ENCODE measurements at regions not wholly inside any gene's neighbourhood (a gene's known extent, or its start where the extent isn't known, plus 50 kb on each side); places are given as distances from the start of the nearest gene placed in this dataset.

DNA sequence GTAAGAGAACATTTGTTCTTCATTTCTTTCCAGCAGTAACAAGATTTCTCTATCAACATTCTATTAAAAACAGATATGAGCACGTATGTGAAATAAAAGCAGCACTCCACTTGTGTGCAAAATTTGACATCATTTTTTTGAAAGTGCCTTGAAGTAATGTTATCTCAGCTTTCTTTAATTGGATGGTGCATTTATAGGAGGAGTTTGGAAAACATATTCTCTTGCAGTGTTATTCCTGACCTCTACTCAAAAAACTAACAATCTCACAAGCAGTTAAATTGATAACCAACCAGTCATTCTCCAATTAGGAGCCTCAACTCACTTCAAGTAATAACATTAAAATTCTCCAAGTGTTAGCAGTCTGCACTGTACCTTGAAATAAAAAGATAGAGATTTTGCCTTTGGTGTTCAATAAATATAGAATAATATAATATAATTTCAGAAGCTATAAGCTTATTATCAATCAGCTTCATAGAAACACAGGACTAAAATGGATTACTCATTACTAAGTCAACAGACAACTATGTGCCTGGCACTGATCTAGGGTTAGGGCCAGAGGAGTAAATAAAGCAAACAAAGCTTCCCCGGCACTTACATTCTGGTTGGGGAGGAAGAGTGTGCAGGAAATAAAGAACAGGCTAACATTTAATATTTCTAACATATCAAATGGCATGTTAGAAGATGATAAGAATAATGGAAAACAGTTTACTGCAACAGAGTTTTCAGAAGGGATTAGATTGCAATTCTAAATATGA lies 149.0 kb upstream of the SGK1 start:
- TF ChIP-seq, protein P1, sequence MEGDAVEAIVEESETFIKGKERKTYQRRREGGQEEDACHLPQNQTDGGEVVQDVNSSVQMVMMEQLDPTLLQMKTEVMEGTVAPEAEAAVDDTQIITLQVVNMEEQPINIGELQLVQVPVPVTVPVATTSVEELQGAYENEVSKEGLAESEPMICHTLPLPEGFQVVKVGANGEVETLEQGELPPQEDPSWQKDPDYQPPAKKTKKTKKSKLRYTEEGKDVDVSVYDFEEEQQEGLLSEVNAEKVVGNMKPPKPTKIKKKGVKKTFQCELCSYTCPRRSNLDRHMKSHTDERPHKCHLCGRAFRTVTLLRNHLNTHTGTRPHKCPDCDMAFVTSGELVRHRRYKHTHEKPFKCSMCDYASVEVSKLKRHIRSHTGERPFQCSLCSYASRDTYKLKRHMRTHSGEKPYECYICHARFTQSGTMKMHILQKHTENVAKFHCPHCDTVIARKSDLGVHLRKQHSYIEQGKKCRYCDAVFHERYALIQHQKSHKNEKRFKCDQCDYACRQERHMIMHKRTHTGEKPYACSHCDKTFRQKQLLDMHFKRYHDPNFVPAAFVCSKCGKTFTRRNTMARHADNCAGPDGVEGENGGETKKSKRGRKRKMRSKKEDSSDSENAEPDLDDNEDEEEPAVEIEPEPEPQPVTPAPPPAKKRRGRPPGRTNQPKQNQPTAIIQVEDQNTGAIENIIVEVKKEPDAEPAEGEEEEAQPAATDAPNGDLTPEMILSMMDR (IDR thresholded peaks at IDR 0.05; ENCODE audit: insufficient read depth, low read length), result no peak
- no peak for TF ChIP-seq POLR2AphosphoS5 (IDR thresholded peaks at IDR 0.05; ENCODE audit: low read depth)
- TF ChIP-seq, protein P2, sequence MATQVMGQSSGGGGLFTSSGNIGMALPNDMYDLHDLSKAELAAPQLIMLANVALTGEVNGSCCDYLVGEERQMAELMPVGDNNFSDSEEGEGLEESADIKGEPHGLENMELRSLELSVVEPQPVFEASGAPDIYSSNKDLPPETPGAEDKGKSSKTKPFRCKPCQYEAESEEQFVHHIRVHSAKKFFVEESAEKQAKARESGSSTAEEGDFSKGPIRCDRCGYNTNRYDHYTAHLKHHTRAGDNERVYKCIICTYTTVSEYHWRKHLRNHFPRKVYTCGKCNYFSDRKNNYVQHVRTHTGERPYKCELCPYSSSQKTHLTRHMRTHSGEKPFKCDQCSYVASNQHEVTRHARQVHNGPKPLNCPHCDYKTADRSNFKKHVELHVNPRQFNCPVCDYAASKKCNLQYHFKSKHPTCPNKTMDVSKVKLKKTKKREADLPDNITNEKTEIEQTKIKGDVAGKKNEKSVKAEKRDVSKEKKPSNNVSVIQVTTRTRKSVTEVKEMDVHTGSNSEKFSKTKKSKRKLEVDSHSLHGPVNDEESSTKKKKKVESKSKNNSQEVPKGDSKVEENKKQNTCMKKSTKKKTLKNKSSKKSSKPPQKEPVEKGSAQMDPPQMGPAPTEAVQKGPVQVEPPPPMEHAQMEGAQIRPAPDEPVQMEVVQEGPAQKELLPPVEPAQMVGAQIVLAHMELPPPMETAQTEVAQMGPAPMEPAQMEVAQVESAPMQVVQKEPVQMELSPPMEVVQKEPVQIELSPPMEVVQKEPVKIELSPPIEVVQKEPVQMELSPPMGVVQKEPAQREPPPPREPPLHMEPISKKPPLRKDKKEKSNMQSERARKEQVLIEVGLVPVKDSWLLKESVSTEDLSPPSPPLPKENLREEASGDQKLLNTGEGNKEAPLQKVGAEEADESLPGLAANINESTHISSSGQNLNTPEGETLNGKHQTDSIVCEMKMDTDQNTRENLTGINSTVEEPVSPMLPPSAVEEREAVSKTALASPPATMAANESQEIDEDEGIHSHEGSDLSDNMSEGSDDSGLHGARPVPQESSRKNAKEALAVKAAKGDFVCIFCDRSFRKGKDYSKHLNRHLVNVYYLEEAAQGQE (IDR thresholded peaks at IDR 0.05; ENCODE audit: insufficient replicate concordance, low read depth), result no peak
- TF ChIP-seq GABPA (IDR thresholded peaks at IDR 0.05; ENCODE audit: low read depth), result no peak
- TF ChIP-seq SPI1 (IDR thresholded peaks at IDR 0.05; ENCODE audit: borderline replicate concordance, low read depth), result no peak

All from HL-60 (cell line).